Amniotic epithelial cell (primary cell): ENCODE measurements at regions not wholly inside any gene's neighbourhood (a gene's known extent, or its start where the extent isn't known, plus 50 kb on each side); places are given as distances from the start of the nearest gene placed in this dataset.
"Not testable (repeated sequence)": the region's sequence is repeated elsewhere in the genome, so short reads cannot be mapped to it uniquely, and the experiment has no call there.

ENCODE experiments used
- DNase-seq: peaks from one replicate; pipeline ENCODE4 v3.0.0-alpha.2; 2010; ENCODE audit warnings: low read depth

GRCh38 chr12:66775871-66776270 is 97.0 kb upstream of the GRIP1 start:
- DNase-seq: no peak

GRCh38 chr12:66776974-66777373 is 98.1 kb upstream of the GRIP1 start:
- no peak for DNase-seq

GRCh38 chr12:66779466-66779865 is 100.6 kb upstream of the GRIP1 start:
- DNase-seq: no peak

GRCh38 chr12:66786531-66787308 is 107.8 kb upstream of the GRIP1 start:
- no peak for DNase-seq

GRCh38 chr12:66799551-66799950 is 120.7 kb upstream of the GRIP1 start:
- no peak for DNase-seq

GRCh38 chr12:66800046-66800445 is 121.2 kb upstream of the GRIP1 start:
- DNase-seq: no peak

GRCh38 chr12:66803930-66804329 is 125.1 kb upstream of the GRIP1 start:
- DNase-seq: peak; percentile 10

- DNase-seq: no peak
Measured at GRCh38 chr12:66804563-66804974, 125.7 kb upstream of the GRIP1 start.

- no peak for DNase-seq
Measured at GRCh38 chr12:66808606-66809005, 129.7 kb upstream of the GRIP1 start.

- no peak for DNase-seq
Measured at GRCh38 chr12:66813137-66813892, 134.4 kb upstream of the GRIP1 start.

GRCh38 chr12:66819587-66819986 is 140.7 kb upstream of the GRIP1 start:
- DNase-seq: peak; percentile 5

- DNase-seq: no peak
Measured at GRCh38 chr12:66822961-66823360, 144.1 kb upstream of the GRIP1 start.

GRCh38 chr12:66823857-66824570 is 145.1 kb upstream of the GRIP1 start:
- peak; percentile 21 for DNase-seq

GRCh38 chr12:66825921-66826320 is 147.0 kb upstream of the GRIP1 start:
- DNase-seq: not testable (repeated sequence)

- DNase-seq: no peak
Measured at GRCh38 chr12:66829660-66830325, 150.9 kb upstream of the GRIP1 start.

GRCh38 chr12:66831495-66831894 is 152.6 kb upstream of the GRIP1 start:
- DNase-seq: no peak

GRCh38 chr12:66832997-66833396 is 154.1 kb upstream of the GRIP1 start:
- no peak for DNase-seq

GRCh38 chr12:66836623-66837310 is 157.9 kb upstream of the GRIP1 start:
- no peak for DNase-seq

- DNase-seq: no peak
Measured at GRCh38 chr12:66837311-66837627, 158.4 kb upstream of the GRIP1 start.

- DNase-seq: no peak
Measured at GRCh38 chr12:66838366-66838765, 159.5 kb upstream of the GRIP1 start.

- DNase-seq: peak; percentile 1
Measured at GRCh38 chr12:66848967-66849366, 170.1 kb upstream of the GRIP1 start.

- no peak for DNase-seq
Measured at GRCh38 chr12:66851134-66851533, 172.3 kb upstream of the GRIP1 start.
